H1 (cell line): ENCODE measurements at regions not wholly inside any gene's neighbourhood (a gene's known extent, or its start where the extent isn't known, plus 50 kb on each side); places are given as distances from the start of the nearest gene placed in this dataset.

Experiments used
- CTCF ChIA-PET: fragments of 300-600 bp; sonication (Branson Sonifier 250); formaldehyde crosslinking; loops from one replicate; lab custom pipeline; 2021; ENCODE audit not compliant: partially characterized antibody; lab: Charles Lee
- POLR2A ChIA-PET: fragments of 300-600 bp; sonication (Branson Sonifier 250); formaldehyde crosslinking; loops from one replicate; lab custom pipeline; 2021; ENCODE audit warnings: inconsistent platforms; ENCODE audit not compliant: partially characterized antibody; lab: Charles Lee
- DNase-seq, 2 experiments: peaks; one replicate each; pipeline versions ENCODE4 v3.0.0 to v3.0.0-alpha.2; 2010 to 2022; ENCODE audit warnings: low spot score in 2 of 2, low read depth in 1 of 2, mixed read lengths in 1 of 2
- FAIRE-seq: peaks from 2 replicates; lab custom pipeline; 2011; peaks lifted over from hg19 to GRCh38; lab: Jason Lieb, UNC
- H2AFZ ChIP-seq: 2 replicates; pipeline ENCODE4 v1.8.1; 2012; ENCODE audit warnings: low read length, inconsistent platforms
- H2AK5ac ChIP-seq: 2 replicates; pipeline ENCODE4 v1.6.1; 2013; ENCODE audit warnings: low read depth, low read length
- H2BK120ac ChIP-seq: replicated peaks from 2 replicates; pipeline ENCODE3; 2013; ENCODE audit warnings: low read depth, low read length, inconsistent platforms
- H2BK12ac ChIP-seq: 2 replicates; pipeline ENCODE4 v1.6.1; 2013; ENCODE audit warnings: low read depth, low read length
- H2BK15ac ChIP-seq: 2 replicates; pipeline ENCODE4 v1.6.1; 2013; ENCODE audit warnings: low read length
- H2BK20ac ChIP-seq: 2 replicates; pipeline ENCODE4 v1.6.1; 2013; ENCODE audit warnings: low read length
- H2BK5ac ChIP-seq: 2 replicates; pipeline ENCODE4 v1.6.1; 2013; ENCODE audit warnings: low read depth, low read length
- H3K14ac ChIP-seq: 2 replicates; pipeline ENCODE4 v1.6.1; 2013; ENCODE audit warnings: inconsistent platforms; ENCODE audit not compliant: insufficient read length
- H3K18ac ChIP-seq: 2 replicates; pipeline ENCODE4 v1.6.1; 2013; ENCODE audit warnings: low read length; ENCODE audit errors: extremely low read depth
- H3K23ac ChIP-seq: 2 replicates; pipeline ENCODE4 v1.6.1; 2013; ENCODE audit warnings: inconsistent platforms; ENCODE audit not compliant: insufficient read length
- H3K23me2 ChIP-seq: 2 replicates; pipeline ENCODE4 v1.6.1; 2013; ENCODE audit warnings: low read depth, low read length
- H3K27ac ChIP-seq: 2 replicates; pipeline ENCODE4 v1.6.1; 2011; ENCODE audit warnings: low read depth, low read length, inconsistent platforms
- H3K27me3 ChIP-seq, 4 experiments: replicated peaks in 1 of 4; 1 replicate in 1 of 4; 2 replicates in 3 of 4; pipeline versions ENCODE4 v1.6.1 to v1.8.1; 2011 to 2013; ENCODE audit warnings: low read length in 3 of 4, mild to moderate bottlenecking in 3 of 4, inconsistent platforms in 2 of 4, mixed read lengths in 2 of 4, moderate library complexity in 1 of 4; ENCODE audit not compliant: control insufficient read depth in 3 of 4, insufficient read depth in 3 of 4; ENCODE audit errors: extremely low read depth in 1 of 4
- H3K36me3 ChIP-seq, 4 experiments: 2 replicates each; pipeline versions ENCODE4 v1.6.1 to v1.8.1; 2011 to 2013; ENCODE audit warnings: mild to moderate bottlenecking in 4 of 4, low read length in 3 of 4, moderate library complexity in 2 of 4, control low read depth in 1 of 4, inconsistent platforms in 1 of 4; ENCODE audit not compliant: insufficient read depth in 4 of 4, control insufficient read depth in 2 of 4
- H3K4ac ChIP-seq: replicated peaks from 2 replicates; pipeline ENCODE3; 2013; ENCODE audit warnings: low read length, low read depth, mixed read lengths, inconsistent platforms; ENCODE audit not compliant: insufficient read length
- H3K4me1 ChIP-seq, 4 experiments: replicated peaks in 1 of 4; 1 replicate in 1 of 4; 2 replicates in 3 of 4; pipeline versions ENCODE4 v1.6.1 to v1.8.1; 2011 to 2013; ENCODE audit warnings: low read length in 3 of 4, inconsistent platforms in 2 of 4, mixed read lengths in 1 of 4; ENCODE audit not compliant: insufficient read depth in 4 of 4, control insufficient read depth in 3 of 4
- H3K4me2 ChIP-seq, 2 experiments: 2 replicates each; pipeline versions ENCODE4 v1.6.1 to v1.8.1; 2011 to 2013; ENCODE audit warnings: low read depth in 2 of 2, low read length in 2 of 2, control low read depth in 1 of 2, inconsistent platforms in 1 of 2, mild to moderate bottlenecking in 1 of 2; ENCODE audit not compliant: insufficient read depth in 1 of 2
- H3K4me3 ChIP-seq, 4 experiments: fragments of 200-600, 300-600 bp in 1 of 4; sonication (generic), shearing (Covaris generic), sonication (Bioruptor Twin) in 1 of 4; 2 replicates each; pipeline versions ENCODE4 v1.5.1 to v1.8.1; 2011 to 2016; ENCODE audit warnings: low read length in 4 of 4, low read depth in 3 of 4, control low read depth in 2 of 4, inconsistent platforms in 2 of 4, mild to moderate bottlenecking in 2 of 4, mixed read lengths in 1 of 4, moderate library complexity in 1 of 4; ENCODE audit not compliant: insufficient read depth in 2 of 4; ENCODE audit errors: extremely low read depth in 1 of 4
- H3K56ac ChIP-seq: replicated peaks from 2 replicates; pipeline ENCODE3; 2013; ENCODE audit warnings: low read depth, mild to moderate bottlenecking, mixed read lengths, low read length, inconsistent platforms; ENCODE audit not compliant: insufficient read length
- H3K79me1 ChIP-seq: 2 replicates; pipeline ENCODE4 v1.6.1; 2013; ENCODE audit warnings: low read depth, low read length, control low read depth
- H3K79me2 ChIP-seq, 2 experiments: 2 replicates each; pipeline versions ENCODE4 v1.6.1 to v1.8.1; 2012 to 2013; ENCODE audit warnings: low read length in 2 of 2, mild to moderate bottlenecking in 2 of 2, inconsistent platforms in 1 of 2; ENCODE audit not compliant: insufficient read depth in 2 of 2, control insufficient read depth in 1 of 2
- H3K9ac ChIP-seq, 4 experiments: replicated peaks in 1 of 4; 1 replicate in 1 of 4; 2 replicates in 3 of 4; pipeline versions ENCODE4 v1.6.1 to v1.8.1; 2011 to 2013; ENCODE audit warnings: low read depth in 3 of 4, low read length in 3 of 4, control low read depth in 2 of 4, mild to moderate bottlenecking in 2 of 4, moderate library complexity in 2 of 4, inconsistent platforms in 1 of 4; ENCODE audit errors: extremely low read depth in 1 of 4
- H3K9me3 ChIP-seq, 2 experiments: 2 replicates each; pipeline versions ENCODE4 v1.6.1 to v1.8.1; 2012 to 2013; ENCODE audit warnings: mild to moderate bottlenecking in 2 of 2, moderate library complexity in 2 of 2, control low read depth in 1 of 2, inconsistent platforms in 1 of 2, low read depth in 1 of 2, low read length in 1 of 2, mixed read lengths in 1 of 2; ENCODE audit not compliant: insufficient read depth in 2 of 2
- H4K20me1 ChIP-seq, 2 experiments: replicated peaks in 1 of 2; 2 replicates each; pipeline versions ENCODE3 to v1.8.1; 2011 to 2013; ENCODE audit warnings: inconsistent platforms in 2 of 2, low read length in 2 of 2, mild to moderate bottlenecking in 1 of 2; ENCODE audit not compliant: insufficient read depth in 2 of 2, control insufficient read depth in 1 of 2
- H4K5ac ChIP-seq: 2 replicates; pipeline ENCODE4 v1.6.1; 2013; ENCODE audit warnings: low read length, low read depth, mixed read lengths, inconsistent platforms; ENCODE audit not compliant: insufficient read length
- H4K8ac ChIP-seq: 2 replicates; pipeline ENCODE4 v1.8.0; 2013; ENCODE audit warnings: mild to moderate bottlenecking, moderate library complexity, low read length, inconsistent platforms; ENCODE audit not compliant: insufficient read depth; ENCODE audit errors: extremely low read depth
- H4K91ac ChIP-seq: replicated peaks from 2 replicates; pipeline ENCODE3; 2013; ENCODE audit warnings: low read length, mixed read lengths, inconsistent platforms; ENCODE audit not compliant: insufficient read length
- BRCA1 ChIP-seq: IDR thresholded peaks from 2 replicates; pipeline ENCODE4 v1.6.1; 2012; ENCODE audit warnings: low read depth, low read length, improper control_type of control experiment
- CHD2 ChIP-seq: IDR thresholded peaks from 2 replicates; pipeline ENCODE4 v1.6.1; 2012; ENCODE audit warnings: low read length, improper control_type of control experiment
- CREB1 ChIP-seq: IDR thresholded peaks from 2 replicates; pipeline ENCODE4 v1.6.1; 2012; ENCODE audit warnings: inconsistent platforms
- EZH2 ChIP-seq: fragments of 200-600 bp; sonication (generic); IDR thresholded peaks from 2 replicates; pipeline ENCODE4 v1.7.1; 2012; ENCODE audit warnings: low read depth, mild to moderate bottlenecking, moderate library complexity, low read length, inconsistent platforms; ENCODE audit not compliant: severe bottlenecking
- GABPA ChIP-seq: IDR thresholded peaks from 2 replicates; pipeline ENCODE4 v1.6.1; 2011; ENCODE audit warnings: mild to moderate bottlenecking, low read length, moderate library complexity, borderline replicate concordance; ENCODE audit not compliant: insufficient read depth
- HDAC6 ChIP-seq: IDR thresholded peaks from one replicate; pipeline ENCODE4 v1.7.1; 2012; ENCODE audit warnings: low read depth, mild to moderate bottlenecking, inconsistent platforms, low read length, moderate library complexity
- JUN ChIP-seq: IDR thresholded peaks from 2 replicates; pipeline ENCODE4 v1.6.1; 2011; ENCODE audit warnings: low read depth, mild to moderate bottlenecking, improper control_type of control experiment, low read length
- KDM4A ChIP-seq: IDR thresholded peaks from one replicate; pipeline ENCODE4 v1.7.1; 2012; ENCODE audit warnings: low read depth, mild to moderate bottlenecking, moderate library complexity, low read length, inconsistent platforms; ENCODE audit not compliant: severe bottlenecking
- NRF1 ChIP-seq: IDR thresholded peaks from 2 replicates; pipeline ENCODE4 v1.6.1; 2011; ENCODE audit warnings: mild to moderate bottlenecking, low read depth, low read length, improper control_type of control experiment
- RBBP5 ChIP-seq: IDR thresholded peaks from 2 replicates; pipeline ENCODE4 v1.7.1; 2012; ENCODE audit warnings: low read depth, mild to moderate bottlenecking, inconsistent platforms, low read length, moderate library complexity, borderline replicate concordance
- SIN3A ChIP-seq, 2 experiments: IDR thresholded peaks in 1 of 2; conservative IDR thresholded peaks in 1 of 2; 2 replicates each; pipeline ENCODE4 v1.6.1; 2011 to 2012; ENCODE audit warnings: low read length in 2 of 2, improper control_type of control experiment in 1 of 2, low read depth in 1 of 2, mild to moderate bottlenecking in 1 of 2
- SIRT6 ChIP-seq: IDR thresholded peaks from one replicate; pipeline ENCODE4 v1.7.1; 2012; ENCODE audit warnings: low read length, inconsistent platforms
- SP4 ChIP-seq: IDR thresholded peaks from 2 replicates; pipeline ENCODE4 v1.6.1; 2012; ENCODE audit warnings: low read length, inconsistent platforms
- TAF1 ChIP-seq: IDR thresholded peaks from 2 replicates; pipeline ENCODE4 v1.6.1; 2011; ENCODE audit warnings: mild to moderate bottlenecking, low read depth, low read length
- TAF7 ChIP-seq: optimal IDR thresholded peaks from 2 replicates; pipeline ENCODE3; 2011; ENCODE audit warnings: low read depth, mild to moderate bottlenecking, inconsistent platforms, low read length, moderate library complexity, borderline replicate concordance
- WGBS, 2 experiments: shearing (Covaris generic) in 1 of 2; methylation state at CpG; one replicate each; pipeline versions ENCODE4 v1.1.6 to v1.1.7; 2013 to 2015; ENCODE audit warnings: low lambda C conversion rate in 2 of 2, mixed read lengths in 2 of 2, inconsistent platforms in 1 of 2, low coverage in 1 of 2, missing lambda C conversion rate in 1 of 2; ENCODE audit not compliant: insufficient replicate concordance in 2 of 2, insufficient coverage in 1 of 2, insufficient read length in 1 of 2; ENCODE audit errors: extremely low coverage in 1 of 2, missing lambda C conversion rate in 1 of 2; 5-methylcytosine and 5-hydroxymethylcytosine counted together

DNA sequence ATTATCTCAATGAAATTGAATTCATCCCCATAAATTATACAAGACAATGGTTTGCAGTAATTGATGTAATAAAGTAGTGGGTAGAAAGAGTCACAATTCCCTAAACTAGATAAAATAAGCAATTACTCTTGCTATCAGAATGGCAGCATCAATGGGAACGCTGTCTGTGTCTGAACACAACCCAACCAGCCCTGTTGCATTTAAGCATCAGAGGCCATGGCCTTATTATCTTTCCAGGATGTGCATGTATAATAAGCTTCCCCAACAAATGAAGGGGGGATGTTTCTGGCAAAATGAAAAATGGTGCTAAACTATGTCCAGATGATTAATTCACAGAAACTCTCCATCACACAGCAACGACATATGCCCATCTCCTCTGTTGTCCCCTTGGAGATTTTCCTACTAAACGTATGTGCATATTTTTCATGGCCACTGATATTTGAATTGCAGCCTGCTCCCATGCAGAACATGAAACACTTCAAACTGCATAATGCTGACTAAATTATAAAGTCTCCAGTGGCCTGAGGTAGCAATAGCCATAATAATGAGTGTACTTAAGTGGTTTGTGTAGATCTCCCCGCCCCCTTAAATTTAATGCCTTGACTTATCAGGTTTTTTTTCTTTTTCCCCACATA is 306.9 kb upstream of the ADAMTS16 start:
- Histone ChIP-seq H3K9ac (no peak overlapping the region), H2BK20ac (no peak overlapping the region), H3K23ac (no peak overlapping the region), H3K36me3 (no peaks in the 10 kb centered on the region; a peak in 1 of 8 replicates), H3K14ac (no peak overlapping the region), H3K4me2 (no peak overlapping the region), H2BK120ac (no peak overlapping the region), H3K23me2 (no peaks in the 10 kb centered on the region), H3K27ac (no peak overlapping the region), H4K91ac (no peak overlapping the region), H2AK5ac (no peak overlapping the region), H3K4ac (no peak overlapping the region), H3K9me3 (peaks cover 0 to 9% of the 10 kb centered on the region in 2 experiments; a peak in 1 of 4 replicates), H3K79me2 (no peaks in the 10 kb centered on the region), H2BK12ac (no peak overlapping the region), H3K56ac (no peak overlapping the region), H4K20me1 (no peaks in the 10 kb centered on the region), H3K4me1 (no peaks in the 10 kb centered on the region), H3K27me3 (no peaks in the 10 kb centered on the region), H3K4me3 (no peak overlapping the region), H4K5ac (no peak overlapping the region), H2AFZ (no peak overlapping the region), H3K79me1 (no peaks in the 10 kb centered on the region), H2BK15ac (no peak overlapping the region), H2BK5ac (no peak overlapping the region), H4K8ac (no peak overlapping the region), H3K18ac (no peak overlapping the region)
- DNase-seq (no peak), FAIRE-seq (no peak)
- WGBS, 2 experiments: 79% methylated on average over 4 of the region's 4 CpGs; no CpG with 5 or more reads in 1 of the 2 experiments
- ChIA-PET POLR2A (no interaction called here), CTCF (no interaction called here)
- no peak for TF ChIP-seq TAF1
- TF ChIP-seq EZH2: no peak
- no peak for TF ChIP-seq NRF1
- no peak for TF ChIP-seq SIN3A (conservative IDR thresholded peaks at IDR 0.05 in 1 of 2, IDR thresholded peaks at IDR 0.05 in 1 of 2; ENCODE audit: low read depth in 1 of 2, low read length in 2 of 2)
- TF ChIP-seq SP4: no peak
- TF ChIP-seq GABPA: no peak
- no peak for TF ChIP-seq HDAC6
- TF ChIP-seq CREB1: no peak
- TF ChIP-seq BRCA1: no peak
- TF ChIP-seq SIRT6: no peak
- no peak for TF ChIP-seq RBBP5
- TF ChIP-seq CHD2: no peak
- no peak for TF ChIP-seq TAF7
- no peak for TF ChIP-seq JUN
- no peak for TF ChIP-seq KDM4A
